ENCODE measurements at regions not wholly inside any gene's neighbourhood (a gene's known extent, or its start where the extent isn't known, plus 50 kb on each side); places are given as distances from the start of the nearest gene placed in this dataset.

GRCh38 chr2:120435671-120436459, 89.9 kb downstream of the INHBB start:
- no peak overlapping the region; the same call in none of the 2 replicates for H4K8ac ChIP-seq (ENCODE audit: extremely low read depth, insufficient read depth, low read length)
- H3K27ac ChIP-seq (ENCODE audit: low read depth, low read length): no peak overlapping the region
- peaks cover 0 to 56% (median 41%) of the 10 kb centered on the region in 4 experiments; a peak in 6 of 7 replicates for H3K27me3 ChIP-seq (replicated peaks in 1 of 4; ENCODE audit: control insufficient read depth in 3 of 4, extremely low read depth in 1 of 4, insufficient read depth in 3 of 4, low read length in 3 of 4)
- H2BK20ac ChIP-seq (ENCODE audit: low read length): peak overlapping the region; percentile 87; the same call in 1 of the 2 replicates
- no peak overlapping the region for H3K4me2 ChIP-seq (ENCODE audit: insufficient read depth in 1 of 2, low read depth in 2 of 2, low read length in 2 of 2)
- no peak overlapping the region for H3K23ac ChIP-seq (ENCODE audit: insufficient read length)
- H4K91ac ChIP-seq (replicated peaks; ENCODE audit: insufficient read length, low read length): peak overlapping the region; percentile 54
- no peak overlapping the region for H3K56ac ChIP-seq (replicated peaks; ENCODE audit: insufficient read length, low read depth, low read length)
- peak overlapping the region; percentile 10; the same call in 1 of the 2 replicates for H2BK15ac ChIP-seq (ENCODE audit: low read length)
- peaks cover 0 to 1% of the 10 kb centered on the region in 2 experiments for H4K20me1 ChIP-seq (replicated peaks in 1 of 2; ENCODE audit: control insufficient read depth in 1 of 2, insufficient read depth in 2 of 2, low read length in 2 of 2)
- no peak overlapping the region for H2BK120ac ChIP-seq (replicated peaks; ENCODE audit: low read depth, low read length)
- TF ChIP-seq HDAC2 (IDR thresholded peaks at IDR 0.05; ENCODE audit: borderline replicate concordance in 1 of 2, low read depth in 2 of 2, low read length in 2 of 2) (no peak), CBX5 (IDR thresholded peaks at IDR 0.05; ENCODE audit: low read depth, low read length) (no peak)
- H3K9me3 ChIP-seq (ENCODE audit: insufficient read depth in 2 of 2, low read depth in 1 of 2, low read length in 1 of 2): no peaks in the 10 kb centered on the region
- POLR2A ChIA-PET (ENCODE audit: partially characterized antibody): interaction anchor here (1.2 kb wide), 1 partner anchor 89 kb away, joined by 4 read pairs; no protein-coding TSS in a partner anchor
- no peak for FAIRE-seq
- peaks cover 0 to 27% (median 15%) of the 10 kb centered on the region in 4 experiments; a peak in 6 of 7 replicates for H3K4me1 ChIP-seq (replicated peaks in 1 of 4; ENCODE audit: control insufficient read depth in 3 of 4, insufficient read depth in 4 of 4, low read length in 3 of 4)
- H2AFZ ChIP-seq (ENCODE audit: low read length): no peak overlapping the region
- WGBS, 2 experiments (ENCODE audit: extremely low coverage in 1 of 2, insufficient coverage in 1 of 2, insufficient read length in 1 of 2, insufficient replicate concordance in 2 of 2, low coverage in 1 of 2, low lambda C conversion rate in 2 of 2, missing lambda C conversion rate in 1 of 2): 87% methylated on average over 11 of the region's 11 CpGs; no CpG with 5 or more reads in 1 of the 2 experiments
- DNase-seq (ENCODE audit: low read depth in 1 of 2, low spot score in 2 of 2): no peak
- peak overlapping the region; percentile 95 for H2BK12ac ChIP-seq (ENCODE audit: low read depth, low read length)
- H3K4me3 ChIP-seq (ENCODE audit: extremely low read depth in 1 of 4, insufficient read depth in 2 of 4, low read depth in 3 of 4, low read length in 4 of 4): no peak overlapping the region
- no peak overlapping the region for H3K18ac ChIP-seq (ENCODE audit: extremely low read depth, low read length)
- H3K9ac ChIP-seq (replicated peaks in 1 of 4; ENCODE audit: extremely low read depth in 1 of 4, low read depth in 3 of 4, low read length in 3 of 4): no peak overlapping the region
- H3K36me3 ChIP-seq (ENCODE audit: control insufficient read depth in 2 of 4, insufficient read depth in 4 of 4, low read length in 3 of 4): no peaks in the 10 kb centered on the region
- H3K79me1 ChIP-seq (ENCODE audit: low read depth, low read length): no peaks in the 10 kb centered on the region
- H2BK5ac ChIP-seq (ENCODE audit: low read depth, low read length): no peak overlapping the region
- no peak overlapping the region for H3K4ac ChIP-seq (replicated peaks; ENCODE audit: insufficient read length, low read depth, low read length)
- H3K23me2 ChIP-seq (ENCODE audit: low read depth, low read length): no peaks in the 10 kb centered on the region
- peak overlapping the region; percentile 94; the same call in 1 of the 2 replicates for H2AK5ac ChIP-seq (ENCODE audit: low read depth, low read length)
- H4K5ac ChIP-seq (ENCODE audit: insufficient read length, low read depth, low read length): no peak overlapping the region
- H3K79me2 ChIP-seq (ENCODE audit: control insufficient read depth in 1 of 2, insufficient read depth in 2 of 2, low read length in 2 of 2): no peaks in the 10 kb centered on the region
- CTCF ChIA-PET (ENCODE audit: partially characterized antibody): interaction anchor here (0.6 to 8.1 kb wide), 23 partner anchors 10 to 245 kb away, joined by 3 to 118 read pairs (median 6); partner anchors contain the start of gene INHBB
- H3K14ac ChIP-seq (ENCODE audit: insufficient read length): peak overlapping the region; percentile 8
